ENCODE measurements at regions not wholly inside any gene's neighbourhood (a gene's known extent, or its start where the extent isn't known, plus 50 kb on each side); places are given as distances from the start of the nearest gene placed in this dataset.

- TF ChIP-seq CTCF (IDR thresholded peaks at IDR 0.05) (no peak), POLR2A (IDR thresholded peaks at IDR 0.05) (no peak)
These were observed 566.5 kb downstream of the LRRC70 start for GRCh38 chr5:63145167-63145566.
